ENCODE measurements at regions not wholly inside any gene's neighbourhood (a gene's known extent, or its start where the extent isn't known, plus 50 kb on each side); places are given as distances from the start of the nearest gene placed in this dataset.

- TF ChIP-seq POLR2A (IDR thresholded peaks at IDR 0.05; ENCODE audit: low read depth, low read length) (no peak), GATA2 (IDR thresholded peaks at IDR 0.05; ENCODE audit: insufficient read depth, insufficient read length, low read depth, low read length) (no peak), MYC (IDR thresholded peaks at IDR 0.05; ENCODE audit: low read depth, low read length) (no peak), POLR2AphosphoS5 (IDR thresholded peaks at IDR 0.05; ENCODE audit: insufficient read depth, low read depth, low read length) (no peak)
- H3K4me3 ChIP-seq (replicated peaks in 1 of 3; ENCODE audit: insufficient read depth in 1 of 3, low read depth in 1 of 3, low read length in 3 of 3): no peak overlapping the region
- no peaks in the 10 kb centered on the region for H3K4me1 ChIP-seq (ENCODE audit: control insufficient read depth, extremely low read depth, insufficient read depth, low read length)
- no TSS peak for BruUV-seq (replicated peaks)
- no peak overlapping the region for H2AFZ ChIP-seq (ENCODE audit: low read depth, low read length)
- ChIA-PET POLR2A (no interaction called here), CTCF (no interaction called here)
- H4K20me1 ChIP-seq (replicated peaks; ENCODE audit: control insufficient read depth, extremely low read depth, insufficient read depth, low read length): no peaks in the 10 kb centered on the region
- no peak overlapping the region for H3K9ac ChIP-seq (replicated peaks; ENCODE audit: extremely low read depth, insufficient read depth, low read length)
- intact Hi-C loops (cut with micrococcal nuclease): no loop called here
- H3K9me3 ChIP-seq (replicated peaks; ENCODE audit: control insufficient read depth, insufficient read depth, low read length): no peaks in the 10 kb centered on the region
- no peak for FAIRE-seq
- no peaks in the 10 kb centered on the region for H3K79me2 ChIP-seq (ENCODE audit: control insufficient read depth, insufficient read depth, low read length)
- H3K27ac ChIP-seq (ENCODE audit: insufficient read depth, low read depth, low read length): no peak overlapping the region
- H3K36me3 ChIP-seq (ENCODE audit: control insufficient read depth in 2 of 2, extremely low read depth in 1 of 2, insufficient read depth in 2 of 2, low read length in 2 of 2): no peaks in the 10 kb centered on the region
- H3K9me1 ChIP-seq (replicated peaks; ENCODE audit: control insufficient read depth, extremely low read depth, insufficient read depth, low read length): no peaks in the 10 kb centered on the region
- no peak for DNase-seq (ENCODE audit: low read depth, low spot score)
- H3K4me2 ChIP-seq (ENCODE audit: insufficient read depth, low read length): no peak overlapping the region
- H3K27me3 ChIP-seq (ENCODE audit: control insufficient read depth in 2 of 2, insufficient read depth in 2 of 2, low read length in 2 of 2): no peaks in the 10 kb centered on the region
- dilution Hi-C loops (cut with MboI; ENCODE audit: extremely low pct_ligation_motif_present, low sequenced_read_pairs): no loop called here
Measured at GRCh38 chr5:93096561-93096960, 484.5 kb downstream of the NR2F1-AS1 start.

- Histone ChIP-seq H3K9me3 (replicated peaks; ENCODE audit: control insufficient read depth, insufficient read depth, low read length) (no peaks in the 10 kb centered on the region), H3K79me2 (ENCODE audit: control insufficient read depth, insufficient read depth, low read length) (no peaks in the 10 kb centered on the region), H3K4me3 (replicated peaks in 1 of 3; ENCODE audit: insufficient read depth in 1 of 3, low read depth in 1 of 3, low read length in 3 of 3) (no peak overlapping the region), H3K4me2 (ENCODE audit: insufficient read depth, low read length) (no peak overlapping the region), H3K27ac (ENCODE audit: insufficient read depth, low read depth, low read length) (no peak overlapping the region), H3K27me3 (ENCODE audit: control insufficient read depth in 2 of 2, insufficient read depth in 2 of 2, low read length in 2 of 2) (no peaks in the 10 kb centered on the region), H4K20me1 (replicated peaks; ENCODE audit: control insufficient read depth, extremely low read depth, insufficient read depth, low read length) (no peaks in the 10 kb centered on the region), H3K4me1 (ENCODE audit: control insufficient read depth, extremely low read depth, insufficient read depth, low read length) (no peaks in the 10 kb centered on the region), H3K9ac (replicated peaks; ENCODE audit: extremely low read depth, insufficient read depth, low read length) (no peak overlapping the region), H2AFZ (ENCODE audit: low read depth, low read length) (no peak overlapping the region), H3K9me1 (replicated peaks; ENCODE audit: control insufficient read depth, extremely low read depth, insufficient read depth, low read length) (no peaks in the 10 kb centered on the region), H3K36me3 (ENCODE audit: control insufficient read depth in 2 of 2, extremely low read depth in 1 of 2, insufficient read depth in 2 of 2, low read length in 2 of 2) (no peaks in the 10 kb centered on the region)
- ChIA-PET CTCF (interaction anchor here (0.5 to 3.0 kb wide), 45 partner anchors 9 to 1645 kb away, joined by 3 to 28 read pairs (median 4); partner anchors contain the start of genes NR2F1 and NR2F1-AS1), POLR2A (interaction anchor here (0.6 kb wide), 1 partner anchor 494 kb away, joined by 3 read pairs; no protein-coding TSS in a partner anchor)
- DNase-seq (ENCODE audit: low read depth, low spot score) (peak; percentile 82), FAIRE-seq (peak; percentile 82)
- intact Hi-C loops (cut with micrococcal nuclease): loop anchor here (1.0 to 2.0 kb wide), 5 partner anchors 70 to 709 kb away; no protein-coding TSS in a partner anchor
- dilution Hi-C loops (cut with MboI; ENCODE audit: extremely low pct_ligation_motif_present, low sequenced_read_pairs): no loop called here
- TF ChIP-seq JUN (IDR thresholded peaks at IDR 0.05; ENCODE audit: borderline replicate concordance, insufficient read depth, insufficient read length, low read depth) (no peak), GATA2 (IDR thresholded peaks at IDR 0.05; ENCODE audit: insufficient read depth, insufficient read length, low read depth, low read length) (no peak), FOS (IDR thresholded peaks at IDR 0.05; ENCODE audit: borderline replicate concordance, insufficient read depth, low read length) (peak; percentile 2), CTCF (IDR thresholded peaks at IDR 0.05; ENCODE audit: extremely low read depth in 1 of 2, insufficient read depth in 1 of 2, low read depth in 1 of 2, low read length in 2 of 2) (peak; percentile 13 to 33), MYC (IDR thresholded peaks at IDR 0.05; ENCODE audit: low read depth, low read length) (no peak), MAX (IDR thresholded peaks at IDR 0.05; ENCODE audit: insufficient read depth, insufficient read length) (no peak)
- BruUV-seq (replicated peaks): no TSS peak
Measured at GRCh38 chr5:93092349-93093105, 488.5 kb downstream of the NR2F1-AS1 start.

Measured in endothelial cell of umbilical vein (primary cell).